GM20000 (cell line): ENCODE measurements at regions not wholly inside any gene's neighbourhood (a gene's known extent, or its start where the extent isn't known, plus 50 kb on each side); places are given as distances from the start of the nearest gene placed in this dataset.

Experiments
- DNase-seq: peaks from one replicate; pipeline ENCODE4 v3.0.0; 2012; ENCODE audit warnings: low spot score
- CTCF ChIP-seq: IDR thresholded peaks from 2 replicates; pipeline ENCODE4 v1.5.1; 2012; ENCODE audit warnings: mild to moderate bottlenecking, control low read depth; ENCODE audit errors: extremely low read depth, missing control alignments

- DNase-seq, result no peak
- TF ChIP-seq CTCF, result no peak
Measured at GRCh38 chr5:135163391-135163790, 129.4 kb upstream of the PITX1 start.

GRCh38 chr5:135162661-135163265 is 128.7 kb upstream of the PITX1 start:
- TF ChIP-seq CTCF, result no peak
- no peak for DNase-seq

- no peak for TF ChIP-seq CTCF
- DNase-seq, result no peak
Measured at GRCh38 chr5:135161221-135161620, 127.2 kb upstream of the PITX1 start.

GRCh38 chr5:135160036-135160675 is 126.1 kb upstream of the PITX1 start:
- no peak for DNase-seq
- no peak for TF ChIP-seq CTCF

- TF ChIP-seq CTCF, result no peak
- DNase-seq, result no peak
Measured at GRCh38 chr5:135159626-135160025, 125.6 kb upstream of the PITX1 start.

GRCh38 chr5:135158982-135159381 is 125.0 kb upstream of the PITX1 start:
- TF ChIP-seq CTCF, result no peak
- no peak for DNase-seq

GRCh38 chr5:135158314-135158697 is 124.3 kb upstream of the PITX1 start:
- no peak for TF ChIP-seq CTCF
- DNase-seq, result no peak
